H1 (cell line): ENCODE measurements at regions not wholly inside any gene's neighbourhood (a gene's known extent, or its start where the extent isn't known, plus 50 kb on each side); places are given as distances from the start of the nearest gene placed in this dataset.

ENCODE experiments used
- CTCF ChIA-PET: fragments of 300-600 bp; sonication (Branson Sonifier 250); formaldehyde crosslinking; loops from one replicate; lab custom pipeline; 2021; ENCODE audit not compliant: partially characterized antibody; lab: Charles Lee
- POLR2A ChIA-PET: fragments of 300-600 bp; sonication (Branson Sonifier 250); formaldehyde crosslinking; loops from one replicate; lab custom pipeline; 2021; ENCODE audit warnings: inconsistent platforms; ENCODE audit not compliant: partially characterized antibody; lab: Charles Lee
- DNase-seq, 2 experiments: peaks; one replicate each; pipeline versions ENCODE4 v3.0.0 to v3.0.0-alpha.2; 2010 to 2022; ENCODE audit warnings: low spot score in 2 of 2, low read depth in 1 of 2, mixed read lengths in 1 of 2
- FAIRE-seq: peaks from 2 replicates; lab custom pipeline; 2011; peaks lifted over from hg19 to GRCh38; lab: Jason Lieb, UNC
- H2AFZ ChIP-seq: 2 replicates; pipeline ENCODE4 v1.8.1; 2012; ENCODE audit warnings: low read length, inconsistent platforms
- H2AK5ac ChIP-seq: 2 replicates; pipeline ENCODE4 v1.6.1; 2013; ENCODE audit warnings: low read depth, low read length
- H2BK120ac ChIP-seq: replicated peaks from 2 replicates; pipeline ENCODE3; 2013; ENCODE audit warnings: low read depth, low read length, inconsistent platforms
- H2BK12ac ChIP-seq: 2 replicates; pipeline ENCODE4 v1.6.1; 2013; ENCODE audit warnings: low read depth, low read length
- H2BK15ac ChIP-seq: 2 replicates; pipeline ENCODE4 v1.6.1; 2013; ENCODE audit warnings: low read length
- H2BK20ac ChIP-seq: 2 replicates; pipeline ENCODE4 v1.6.1; 2013; ENCODE audit warnings: low read length
- H2BK5ac ChIP-seq: 2 replicates; pipeline ENCODE4 v1.6.1; 2013; ENCODE audit warnings: low read depth, low read length
- H3K14ac ChIP-seq: 2 replicates; pipeline ENCODE4 v1.6.1; 2013; ENCODE audit warnings: inconsistent platforms; ENCODE audit not compliant: insufficient read length
- H3K18ac ChIP-seq: 2 replicates; pipeline ENCODE4 v1.6.1; 2013; ENCODE audit warnings: low read length; ENCODE audit errors: extremely low read depth
- H3K23ac ChIP-seq: 2 replicates; pipeline ENCODE4 v1.6.1; 2013; ENCODE audit warnings: inconsistent platforms; ENCODE audit not compliant: insufficient read length
- H3K23me2 ChIP-seq: 2 replicates; pipeline ENCODE4 v1.6.1; 2013; ENCODE audit warnings: low read depth, low read length
- H3K27ac ChIP-seq: 2 replicates; pipeline ENCODE4 v1.6.1; 2011; ENCODE audit warnings: low read depth, low read length, inconsistent platforms
- H3K27me3 ChIP-seq, 4 experiments: replicated peaks in 1 of 4; 1 replicate in 1 of 4; 2 replicates in 3 of 4; pipeline versions ENCODE4 v1.6.1 to v1.8.1; 2011 to 2013; ENCODE audit warnings: low read length in 3 of 4, mild to moderate bottlenecking in 3 of 4, inconsistent platforms in 2 of 4, mixed read lengths in 2 of 4, moderate library complexity in 1 of 4; ENCODE audit not compliant: control insufficient read depth in 3 of 4, insufficient read depth in 3 of 4; ENCODE audit errors: extremely low read depth in 1 of 4
- H3K36me3 ChIP-seq, 4 experiments: 2 replicates each; pipeline versions ENCODE4 v1.6.1 to v1.8.1; 2011 to 2013; ENCODE audit warnings: mild to moderate bottlenecking in 4 of 4, low read length in 3 of 4, moderate library complexity in 2 of 4, control low read depth in 1 of 4, inconsistent platforms in 1 of 4; ENCODE audit not compliant: insufficient read depth in 4 of 4, control insufficient read depth in 2 of 4
- H3K4ac ChIP-seq: replicated peaks from 2 replicates; pipeline ENCODE3; 2013; ENCODE audit warnings: low read length, low read depth, mixed read lengths, inconsistent platforms; ENCODE audit not compliant: insufficient read length
- H3K4me1 ChIP-seq, 4 experiments: replicated peaks in 1 of 4; 1 replicate in 1 of 4; 2 replicates in 3 of 4; pipeline versions ENCODE4 v1.6.1 to v1.8.1; 2011 to 2013; ENCODE audit warnings: low read length in 3 of 4, inconsistent platforms in 2 of 4, mixed read lengths in 1 of 4; ENCODE audit not compliant: insufficient read depth in 4 of 4, control insufficient read depth in 3 of 4
- H3K4me2 ChIP-seq, 2 experiments: 2 replicates each; pipeline versions ENCODE4 v1.6.1 to v1.8.1; 2011 to 2013; ENCODE audit warnings: low read depth in 2 of 2, low read length in 2 of 2, control low read depth in 1 of 2, inconsistent platforms in 1 of 2, mild to moderate bottlenecking in 1 of 2; ENCODE audit not compliant: insufficient read depth in 1 of 2
- H3K4me3 ChIP-seq, 4 experiments: fragments of 200-600, 300-600 bp in 1 of 4; sonication (generic), shearing (Covaris generic), sonication (Bioruptor Twin) in 1 of 4; 2 replicates each; pipeline versions ENCODE4 v1.5.1 to v1.8.1; 2011 to 2016; ENCODE audit warnings: low read length in 4 of 4, low read depth in 3 of 4, control low read depth in 2 of 4, inconsistent platforms in 2 of 4, mild to moderate bottlenecking in 2 of 4, mixed read lengths in 1 of 4, moderate library complexity in 1 of 4; ENCODE audit not compliant: insufficient read depth in 2 of 4; ENCODE audit errors: extremely low read depth in 1 of 4
- H3K56ac ChIP-seq: replicated peaks from 2 replicates; pipeline ENCODE3; 2013; ENCODE audit warnings: low read depth, mild to moderate bottlenecking, mixed read lengths, low read length, inconsistent platforms; ENCODE audit not compliant: insufficient read length
- H3K79me1 ChIP-seq: 2 replicates; pipeline ENCODE4 v1.6.1; 2013; ENCODE audit warnings: low read depth, low read length, control low read depth
- H3K79me2 ChIP-seq, 2 experiments: 2 replicates each; pipeline versions ENCODE4 v1.6.1 to v1.8.1; 2012 to 2013; ENCODE audit warnings: low read length in 2 of 2, mild to moderate bottlenecking in 2 of 2, inconsistent platforms in 1 of 2; ENCODE audit not compliant: insufficient read depth in 2 of 2, control insufficient read depth in 1 of 2
- H3K9ac ChIP-seq, 4 experiments: replicated peaks in 1 of 4; 1 replicate in 1 of 4; 2 replicates in 3 of 4; pipeline versions ENCODE4 v1.6.1 to v1.8.1; 2011 to 2013; ENCODE audit warnings: low read depth in 3 of 4, low read length in 3 of 4, control low read depth in 2 of 4, mild to moderate bottlenecking in 2 of 4, moderate library complexity in 2 of 4, inconsistent platforms in 1 of 4; ENCODE audit errors: extremely low read depth in 1 of 4
- H3K9me3 ChIP-seq, 2 experiments: 2 replicates each; pipeline versions ENCODE4 v1.6.1 to v1.8.1; 2012 to 2013; ENCODE audit warnings: mild to moderate bottlenecking in 2 of 2, moderate library complexity in 2 of 2, control low read depth in 1 of 2, inconsistent platforms in 1 of 2, low read depth in 1 of 2, low read length in 1 of 2, mixed read lengths in 1 of 2; ENCODE audit not compliant: insufficient read depth in 2 of 2
- H4K20me1 ChIP-seq, 2 experiments: replicated peaks in 1 of 2; 2 replicates each; pipeline versions ENCODE3 to v1.8.1; 2011 to 2013; ENCODE audit warnings: inconsistent platforms in 2 of 2, low read length in 2 of 2, mild to moderate bottlenecking in 1 of 2; ENCODE audit not compliant: insufficient read depth in 2 of 2, control insufficient read depth in 1 of 2
- H4K5ac ChIP-seq: 2 replicates; pipeline ENCODE4 v1.6.1; 2013; ENCODE audit warnings: low read length, low read depth, mixed read lengths, inconsistent platforms; ENCODE audit not compliant: insufficient read length
- H4K8ac ChIP-seq: 2 replicates; pipeline ENCODE4 v1.8.0; 2013; ENCODE audit warnings: mild to moderate bottlenecking, moderate library complexity, low read length, inconsistent platforms; ENCODE audit not compliant: insufficient read depth; ENCODE audit errors: extremely low read depth
- H4K91ac ChIP-seq: replicated peaks from 2 replicates; pipeline ENCODE3; 2013; ENCODE audit warnings: low read length, mixed read lengths, inconsistent platforms; ENCODE audit not compliant: insufficient read length
- BRCA1 ChIP-seq: IDR thresholded peaks from 2 replicates; pipeline ENCODE4 v1.6.1; 2012; ENCODE audit warnings: low read depth, low read length, improper control_type of control experiment
- CBX5 ChIP-seq: fragments of 300-800, 300-1000 bp; sonication (generic); IDR thresholded peaks from 2 replicates; pipeline ENCODE4 v1.7.1; 2016; ENCODE audit warnings: antibody characterized with exemption, low read length, low read depth
- CTCF ChIP-seq, 3 experiments: IDR thresholded peaks; 1 replicate in 2 of 3; 2 replicates in 1 of 3; pipeline versions ENCODE4 v1.5.1 to v1.6.1; 2011; ENCODE audit warnings: low read length in 3 of 3, mild to moderate bottlenecking in 3 of 3, inconsistent platforms in 2 of 3, low read depth in 1 of 3, moderate library complexity in 1 of 3; ENCODE audit not compliant: insufficient read depth in 1 of 3; ENCODE audit errors: control extremely low read depth in 1 of 3
- HDAC2 ChIP-seq, 2 experiments: fragments of 300-600 bp in 1 of 2; sonication (generic) in 1 of 2; IDR thresholded peaks; 2 replicates each; pipeline ENCODE4 v1.6.1; 2011 to 2012; ENCODE audit warnings: low read depth in 2 of 2, low read length in 2 of 2, mild to moderate bottlenecking in 2 of 2, moderate library complexity in 2 of 2, borderline replicate concordance in 1 of 2, inconsistent platforms in 1 of 2
- PHF8 ChIP-seq: fragments of 200-600 bp; sonication (generic); conservative IDR thresholded peaks from 2 replicates; pipeline ENCODE4 v1.7.1; 2012; ENCODE audit warnings: low read depth, mild to moderate bottlenecking, inconsistent platforms, low read length, moderate library complexity
- POU5F1 ChIP-seq: IDR thresholded peaks from 2 replicates; pipeline ENCODE4 v1.6.1; 2011; ENCODE audit warnings: low read depth, mild to moderate bottlenecking, low read length, moderate library complexity
- SP2 ChIP-seq: IDR thresholded peaks from 2 replicates; pipeline ENCODE4 v1.6.1; 2012; ENCODE audit warnings: mild to moderate bottlenecking, low read length, inconsistent platforms
- TBP ChIP-seq: IDR thresholded peaks from 2 replicates; pipeline ENCODE4 v1.6.1; 2011; ENCODE audit warnings: low read depth, low read length, improper control_type of control experiment
- YY1 ChIP-seq: IDR thresholded peaks from 2 replicates; pipeline ENCODE4 v1.6.1; 2011; ENCODE audit warnings: low read depth, mild to moderate bottlenecking, low read length
- WGBS, 2 experiments: shearing (Covaris generic) in 1 of 2; methylation state at CpG; one replicate each; pipeline versions ENCODE4 v1.1.6 to v1.1.7; 2013 to 2015; ENCODE audit warnings: low lambda C conversion rate in 2 of 2, mixed read lengths in 2 of 2, inconsistent platforms in 1 of 2, low coverage in 1 of 2, missing lambda C conversion rate in 1 of 2; ENCODE audit not compliant: insufficient replicate concordance in 2 of 2, insufficient coverage in 1 of 2, insufficient read length in 1 of 2; ENCODE audit errors: extremely low coverage in 1 of 2, missing lambda C conversion rate in 1 of 2; 5-methylcytosine and 5-hydroxymethylcytosine counted together

- Histone ChIP-seq H3K4me3 (no peak overlapping the region), H3K27me3 (no peaks in the 10 kb centered on the region), H3K4me2 (no peak overlapping the region), H3K23me2 (no peaks in the 10 kb centered on the region), H3K56ac (no peak overlapping the region), H3K4me1 (peaks cover 0 to 7% (median 3%) of the 10 kb centered on the region in 4 experiments; a peak in 1 of 7 replicates), H3K79me1 (no peaks in the 10 kb centered on the region), H4K5ac (no peak overlapping the region), H2BK15ac (no peak overlapping the region), H2BK5ac (no peak overlapping the region), H4K20me1 (no peaks in the 10 kb centered on the region), H3K9ac (no peak overlapping the region), H2BK120ac (no peak overlapping the region), H3K4ac (no peak overlapping the region), H3K18ac (no peak overlapping the region), H4K91ac (no peak overlapping the region), H2AFZ (no peak overlapping the region), H2BK20ac (no peak overlapping the region), H3K36me3 (no peaks in the 10 kb centered on the region), H2AK5ac (no peak overlapping the region), H3K9me3 (no peaks in the 10 kb centered on the region), H3K79me2 (no peaks in the 10 kb centered on the region)
- 95% methylated on average over 3 of the region's 3 CpGs; no CpG with 5 or more reads in 1 of the 2 experiments for WGBS, 2 experiments
- no peak for FAIRE-seq
- CTCF ChIA-PET: no interaction called here
- POLR2A ChIA-PET: no interaction called here
- DNase-seq: no peak
- TF ChIP-seq SP2: no peak
- TF ChIP-seq TBP: no peak
- TF ChIP-seq CTCF (IDR thresholded peaks at IDR 0.05; ENCODE audit: control extremely low read depth in 1 of 3, insufficient read depth in 1 of 3, low read depth in 1 of 3, low read length in 3 of 3): no peak
- no peak for TF ChIP-seq HDAC2 (IDR thresholded peaks at IDR 0.05; ENCODE audit: borderline replicate concordance in 1 of 2, low read depth in 2 of 2, low read length in 2 of 2)
- no peak for TF ChIP-seq PHF8
- TF ChIP-seq POU5F1: no peak
- no peak for TF ChIP-seq YY1
- TF ChIP-seq CBX5: no peak
- TF ChIP-seq BRCA1: no peak
- TF ChIP-seq, all 59 proteins: peak for 0
- Histone ChIP-seq H3K23ac (no peak overlapping the region), H4K8ac (no peak overlapping the region), H3K27ac (no peak overlapping the region), H2BK12ac (no peak overlapping the region), H3K14ac (no peak overlapping the region)
Observed at GRCh38 chr11:91820709-91821108, 403.9 kb upstream of the FAT3 start.
